ENCODE measurements at regions not wholly inside any gene's neighbourhood (a gene's known extent, or its start where the extent isn't known, plus 50 kb on each side); places are given as distances from the start of the nearest gene placed in this dataset.

DNA sequence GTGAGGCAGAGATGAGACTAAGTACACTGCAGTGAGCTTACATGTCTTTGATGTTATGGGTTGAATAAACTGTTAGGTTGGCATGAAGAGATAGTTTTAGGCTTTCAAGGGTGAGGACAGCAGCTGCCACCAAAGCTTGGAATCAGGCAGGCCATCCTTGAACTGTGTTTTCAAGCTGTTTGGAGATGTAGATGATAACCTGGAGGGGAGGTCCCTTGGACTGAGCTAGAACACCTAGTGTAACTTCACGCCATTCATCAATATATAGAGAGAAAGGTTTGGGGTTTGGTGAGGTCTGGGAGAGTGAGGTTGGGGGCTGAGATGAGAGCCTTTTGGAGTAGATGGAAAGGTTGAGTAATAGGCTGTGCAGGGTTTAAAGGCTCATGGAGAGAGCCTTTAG lies 2447.0 kb downstream of the TP53TG3F start:
- DNase-seq (ENCODE audit: low spot score): no peak

DNA sequence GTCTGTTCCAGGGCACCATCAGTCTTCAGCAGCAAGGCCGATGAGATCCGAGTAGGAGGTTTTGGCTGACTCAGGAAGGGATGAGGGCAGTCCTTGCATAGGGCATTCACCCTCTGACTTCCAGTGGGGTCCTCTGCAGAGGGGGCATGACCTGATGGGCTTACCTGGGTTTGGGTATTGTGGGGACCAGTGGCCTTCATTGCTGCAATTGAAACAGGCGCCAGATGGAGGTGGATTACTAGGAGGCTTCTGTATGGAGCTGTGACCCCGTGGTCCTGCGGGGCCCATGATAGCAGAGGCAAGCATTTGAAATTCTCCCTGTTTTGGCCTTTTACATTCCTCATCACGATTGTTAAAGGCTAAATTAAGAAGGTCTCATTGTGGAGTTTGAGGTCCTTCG lies 2448.7 kb downstream of the TP53TG3F start:
- no peak for DNase-seq (ENCODE audit: low spot score)

DNA sequence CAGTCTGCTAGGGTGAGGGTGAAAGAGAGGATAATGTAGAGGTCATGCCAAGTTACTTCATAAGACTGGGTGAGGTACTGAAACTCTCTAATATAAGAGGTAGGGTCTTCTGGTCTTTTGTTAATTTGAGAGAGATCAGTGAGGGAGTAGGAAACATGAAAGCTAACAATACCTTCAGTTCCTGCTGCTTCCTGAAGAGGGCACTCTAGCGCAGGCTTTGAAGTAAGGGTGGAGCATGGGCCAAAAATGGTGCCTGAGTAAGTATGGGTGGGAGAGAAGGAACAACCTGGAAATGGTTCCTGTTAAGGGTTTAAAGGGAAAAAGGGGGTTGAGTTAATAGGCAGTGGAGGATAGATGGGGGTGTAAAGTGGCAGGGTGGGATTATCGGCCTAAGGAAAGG lies 2449.5 kb downstream of the TP53TG3F start:
- DNase-seq (ENCODE audit: low spot score): no peak

DNA sequence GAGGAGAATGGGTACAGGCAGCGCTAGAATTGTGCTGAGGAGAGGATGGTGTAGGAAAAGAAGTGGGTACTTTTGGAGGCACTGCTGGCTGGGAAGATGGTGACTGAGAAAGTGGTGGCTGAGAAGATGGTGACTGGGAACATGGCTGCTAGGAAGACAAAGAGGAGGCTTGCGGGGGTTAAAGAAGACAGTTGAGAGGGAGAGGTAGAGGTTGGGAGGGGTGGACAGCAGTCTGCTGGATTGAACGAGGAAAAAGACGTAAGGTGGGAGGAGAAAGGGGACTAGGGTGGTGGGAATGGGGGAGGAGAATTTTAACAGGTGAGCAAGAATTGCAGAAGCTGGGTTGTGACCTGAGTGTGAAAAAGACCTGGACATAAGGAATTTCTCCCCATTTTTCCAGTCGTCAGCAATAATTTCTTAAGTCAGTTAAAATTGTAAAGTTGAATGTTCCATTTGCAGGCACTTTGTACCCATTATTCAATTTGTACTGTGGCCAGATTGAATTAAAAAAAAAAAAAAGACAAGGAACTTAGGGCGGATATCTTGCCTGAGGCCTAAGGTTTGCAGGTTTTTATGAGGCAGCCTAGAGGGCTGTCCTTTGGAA lies 2450.0 kb downstream of the TP53TG3F start:
- no peak for DNase-seq (ENCODE audit: low spot score)

DNA sequence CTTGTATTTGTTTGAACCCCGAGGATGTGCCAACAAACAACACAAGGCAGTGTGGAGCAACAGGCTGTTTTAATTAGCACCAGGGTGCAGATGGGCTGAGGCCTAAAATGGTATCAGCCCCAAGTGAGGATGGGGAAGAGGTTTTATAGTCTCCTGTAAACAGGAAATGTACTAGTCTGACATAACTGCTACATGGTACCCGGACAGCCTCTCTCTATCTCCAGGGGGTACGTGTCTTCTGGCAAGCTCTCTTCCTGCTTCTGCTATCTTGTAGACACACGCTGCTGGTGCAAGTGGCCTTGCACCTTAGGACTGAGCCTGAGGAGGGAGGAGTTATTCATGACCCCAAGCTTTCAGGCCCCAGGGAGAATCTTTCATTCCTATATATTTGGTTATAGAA lies 2451.0 kb downstream of the TP53TG3F start:
- DNase-seq (ENCODE audit: low spot score): no peak

DNA sequence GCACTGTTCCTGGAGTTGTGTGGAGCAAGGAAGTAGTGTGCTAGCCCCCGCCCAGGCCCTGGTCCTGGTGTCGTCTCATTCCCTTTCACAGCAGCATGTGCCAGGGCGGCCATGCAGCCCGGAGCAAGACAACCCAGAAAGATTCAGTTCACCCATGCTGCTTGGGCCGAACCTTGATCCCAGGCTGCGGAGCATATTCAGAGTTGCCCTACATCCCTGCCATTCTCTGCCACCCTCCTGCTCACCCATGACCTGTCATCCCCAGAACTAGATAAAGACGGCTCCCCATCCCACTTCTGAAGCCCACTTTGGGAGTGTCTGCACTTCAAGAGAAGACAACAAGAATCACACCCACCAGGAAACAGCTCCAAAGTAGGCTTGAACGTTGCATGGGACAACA lies 2452.5 kb downstream of the TP53TG3F start:
- no peak for DNase-seq (ENCODE audit: low spot score)

DNA sequence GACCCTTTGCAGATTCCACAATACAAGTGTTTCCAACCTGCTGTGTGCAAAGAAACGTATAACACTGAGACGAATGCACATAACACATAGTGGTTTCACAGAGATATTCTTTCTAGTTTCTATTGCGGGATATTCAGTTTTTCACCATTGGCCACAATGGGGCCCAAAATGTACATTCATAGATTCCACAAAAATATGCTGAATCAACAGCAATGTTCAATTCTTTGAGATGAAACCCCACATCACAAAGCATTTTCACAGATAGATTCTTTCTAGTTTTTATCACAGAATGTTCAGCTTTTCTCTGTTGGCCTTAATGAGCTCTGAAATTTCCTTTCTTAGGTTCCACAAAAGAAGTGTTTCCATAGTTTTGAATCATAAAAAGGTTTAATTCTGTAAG lies 2472.3 kb downstream of the TP53TG3F start:
- no peak for DNase-seq (ENCODE audit: low spot score)
